Naive thymus-derived CD8-positive, alpha-beta T cell (primary cell): ENCODE measurements at regions not wholly inside any gene's neighbourhood (a gene's known extent, or its start where the extent isn't known, plus 50 kb on each side); places are given as distances from the start of the nearest gene placed in this dataset.
"Not testable (repeated sequence)": the region's sequence is repeated elsewhere in the genome, so short reads cannot be mapped to it uniquely, and the experiment has no call there.

Experiments used
- ATAC-seq, 2 donors: fragments of 150-1000 bp; cut with Tn5 transposase in 1 of 2; sonication (Bioruptor Pico), chemical (Tn5 transposase) in 1 of 2; 1 replicate in 1 of 2; 2 replicates in 1 of 2; pipeline ENCODE4 v1.10.0; 2021; ENCODE audit warnings: mild to moderate bottlenecking in 2 of 2, moderate library complexity in 2 of 2
- POLR2A ChIA-PET: fragments of 350-600 bp; sonication (Branson Sonifier 250); formaldehyde crosslinking; loops from one replicate; lab custom pipeline; 2021; ENCODE audit warnings: antibody characterized with exemption; lab: Charles Lee
- DNase-seq, 10 donors: peaks; one replicate each; pipeline versions ENCODE4 v3.0.0 to v3.0.0-alpha.2; 2020 to 2022
- H3K27ac Mint-ChIP-seq, 10 donors: one replicate each; pipeline ENCODE4 v1.8.0; 2020 to 2022; ENCODE audit warnings: mild to moderate bottlenecking in 10 of 10, mixed read lengths in 10 of 10, moderate library complexity in 4 of 10, inconsistent platforms in 1 of 10
- H3K27me3 Mint-ChIP-seq, 5 donors: one replicate each; pipeline ENCODE4 v1.8.0; 2021 to 2022; ENCODE audit warnings: mixed read lengths in 5 of 5
- H3K36me3 Mint-ChIP-seq, 3 donors: one replicate each; pipeline ENCODE4 v1.8.0; 2020 to 2022; ENCODE audit warnings: mixed read lengths in 3 of 3, mild to moderate bottlenecking in 2 of 3, inconsistent platforms in 1 of 3
- H3K4me1 Mint-ChIP-seq, 4 donors: one replicate each; pipeline ENCODE4 v1.8.0; 2021 to 2022; ENCODE audit warnings: mixed read lengths in 4 of 4
- H3K4me3 Mint-ChIP-seq, 10 donors: one replicate each; pipeline ENCODE4 v1.8.0; 2020 to 2022; ENCODE audit warnings: mild to moderate bottlenecking in 10 of 10, mixed read lengths in 10 of 10, moderate library complexity in 6 of 10, inconsistent platforms in 1 of 10
- H3K9me3 Mint-ChIP-seq, 9 donors: one replicate each; pipeline ENCODE4 v1.8.0; 2020 to 2022; ENCODE audit warnings: mixed read lengths in 9 of 9, mild to moderate bottlenecking in 3 of 9, inconsistent platforms in 1 of 9, moderate library complexity in 1 of 9

DNA sequence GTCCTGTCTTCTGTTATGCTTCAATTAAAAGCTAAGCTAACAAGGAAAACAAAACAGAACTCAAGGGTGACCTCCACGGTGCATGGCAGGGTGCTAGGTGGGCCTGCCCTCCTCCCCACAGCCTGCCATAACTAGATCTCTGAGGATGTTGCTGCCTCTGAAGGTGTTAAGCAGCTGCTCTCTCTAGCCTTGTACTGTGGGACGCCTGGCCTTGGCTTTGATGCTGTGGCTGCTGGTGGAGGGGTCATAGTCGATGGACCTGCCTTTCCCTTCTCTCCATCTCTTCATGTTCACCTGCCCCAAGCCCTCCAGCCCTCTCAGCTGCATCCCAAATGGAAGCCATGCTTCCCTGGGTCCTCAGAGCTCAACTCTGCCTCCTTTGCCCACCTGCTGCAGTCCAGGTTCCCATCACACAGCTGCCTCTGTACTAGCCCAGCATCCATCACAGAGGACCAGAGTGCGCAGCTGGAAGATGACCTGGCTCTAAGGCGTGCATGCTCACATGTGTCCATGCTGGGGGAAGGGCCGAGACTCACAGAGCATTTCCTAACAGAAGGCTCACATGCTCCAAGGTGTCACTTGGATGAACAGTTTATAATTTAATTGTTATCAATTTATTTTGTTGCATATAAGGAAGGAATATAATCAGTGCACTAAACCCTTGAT is 180.3 kb upstream of the E2F8 start:
- ATAC-seq (no peak), DNase-seq (no peak)
- Mint-ChIP-seq H3K36me3 (no peaks in the 10 kb centered on the region), H3K4me3 (no peak overlapping the region), H3K4me1 (no peaks in the 10 kb centered on the region), H3K27me3 (peaks cover 2 to 29% (median 11%) of the 10 kb centered on the region in 5 donors), H3K9me3 (peaks cover 0 to 19% (median 3%) of the 10 kb centered on the region in 9 donors), H3K27ac (no peak overlapping the region)
- POLR2A ChIA-PET, result no interaction called here

DNA sequence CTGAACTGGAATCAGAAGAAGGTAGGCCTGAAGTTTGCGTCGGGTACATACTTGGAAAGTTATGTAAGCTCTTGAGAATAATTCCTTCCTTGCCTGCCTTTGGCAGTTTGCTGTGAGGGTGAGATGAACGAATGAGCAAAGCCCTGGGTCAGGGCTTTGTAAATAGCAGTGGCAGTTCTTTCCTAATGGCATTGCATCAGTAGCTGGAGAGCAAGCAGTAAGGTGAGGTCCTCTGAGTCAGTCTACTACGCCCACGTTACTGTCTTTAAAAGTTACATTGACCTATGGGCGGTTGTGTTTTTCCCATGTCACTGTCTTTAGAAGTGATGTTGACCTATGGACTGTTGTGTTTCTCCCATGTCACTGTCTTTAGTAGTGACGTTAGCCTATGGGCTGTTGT is 179.1 kb upstream of the E2F8 start:
- Mint-ChIP-seq H3K36me3 (no peaks in the 10 kb centered on the region), H3K27ac (no peak overlapping the region), H3K4me3 (no peak overlapping the region), H3K27me3 (peaks cover 0 to 17% (median 8%) of the 10 kb centered on the region in 5 donors), H3K9me3 (peaks cover 0 to 19% (median 3%) of the 10 kb centered on the region in 9 donors), H3K4me1 (no peaks in the 10 kb centered on the region)
- POLR2A ChIA-PET, result no interaction called here
- no peak for ATAC-seq
- DNase-seq, result no peak

DNA sequence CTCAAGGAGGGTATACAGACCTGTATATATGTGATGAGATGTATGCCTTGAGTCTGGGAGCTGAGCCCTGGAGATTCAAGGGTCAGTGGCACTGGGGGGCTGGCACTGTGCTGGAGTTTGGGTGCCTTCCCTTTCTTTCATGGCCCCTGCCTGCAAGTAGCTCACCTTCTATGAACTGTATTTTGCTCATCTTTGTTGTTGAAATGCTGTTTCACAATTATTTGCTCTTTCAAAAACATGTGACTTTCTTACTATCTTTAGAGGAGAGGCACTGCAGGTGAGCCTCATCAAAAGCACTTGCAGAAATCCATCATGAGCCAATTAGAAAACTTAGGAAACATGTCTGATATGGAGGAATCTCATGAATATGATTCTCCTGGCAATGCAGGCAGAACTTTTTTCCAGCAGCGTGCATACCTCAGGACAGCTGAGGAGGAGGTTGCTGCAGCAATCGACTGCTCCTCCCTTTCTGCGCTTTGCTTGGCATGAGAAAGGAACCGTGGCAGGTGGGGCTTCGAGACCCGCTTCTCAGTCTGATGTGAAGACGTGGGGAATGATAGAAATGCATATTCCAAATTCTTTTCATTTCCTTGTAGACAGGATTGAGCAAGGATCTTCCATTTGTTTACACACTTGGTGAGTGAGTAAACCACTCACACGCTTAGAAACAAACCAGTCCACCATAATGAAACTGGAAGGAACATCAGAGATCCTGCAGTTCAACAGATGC is 178.4 kb upstream of the E2F8 start:
- ATAC-seq (no peak), DNase-seq (no peak)
- POLR2A ChIA-PET, result no interaction called here
- H3K36me3 Mint-ChIP-seq, result no peaks in the 10 kb centered on the region
- H3K4me3 Mint-ChIP-seq, result no peak overlapping the region
- no peaks in the 10 kb centered on the region for H3K4me1 Mint-ChIP-seq
- peaks cover 0 to 18% (median 7%) of the 10 kb centered on the region in 5 donors for H3K27me3 Mint-ChIP-seq
- peaks cover 0 to 19% (median 3%) of the 10 kb centered on the region in 9 donors for H3K9me3 Mint-ChIP-seq
- no peak overlapping the region for H3K27ac Mint-ChIP-seq

- Mint-ChIP-seq H3K36me3 (no peaks in the 10 kb centered on the region), H3K4me1 (no peaks in the 10 kb centered on the region), H3K9me3 (peaks cover 0 to 19% (median 3%) of the 10 kb centered on the region in 9 donors), H3K27ac (no peak overlapping the region), H3K4me3 (no peak overlapping the region), H3K27me3 (peaks cover 0 to 24% (median 2%) of the 10 kb centered on the region in 5 donors)
- DNase-seq (no peak), ATAC-seq (no peak)
- POLR2A ChIA-PET, result no interaction called here
Measured at GRCh38 chr11:19418221-19418620, 177.5 kb upstream of the E2F8 start.

DNA sequence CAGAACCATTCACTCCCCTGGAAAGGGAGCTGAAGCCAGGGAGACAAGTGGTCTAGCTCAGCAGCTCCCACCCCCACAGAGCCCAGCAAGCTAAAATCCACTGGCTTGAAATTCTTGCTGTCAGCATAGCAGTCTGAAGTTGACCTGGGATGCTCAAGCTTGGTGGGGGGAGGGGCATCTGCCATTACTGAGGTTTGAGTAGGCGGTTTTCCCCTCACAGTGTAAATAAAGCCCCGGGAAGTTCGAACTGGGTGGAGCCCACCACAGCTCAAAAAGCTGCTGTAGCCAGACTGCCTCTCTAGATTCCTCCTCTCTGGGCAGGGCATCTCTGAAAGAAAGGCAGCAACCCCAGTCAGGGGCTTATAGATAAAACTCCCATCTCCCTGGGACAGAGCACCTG is 171.3 kb upstream of the E2F8 start:
- H3K27ac Mint-ChIP-seq, ATAC-seq, H3K36me3 Mint-ChIP-seq, H3K4me3 Mint-ChIP-seq, DNase-seq, H3K9me3 Mint-ChIP-seq, POLR2A ChIA-PET, H3K4me1 Mint-ChIP-seq: not testable (repeated sequence)
- peaks cover 8 to 31% (median 18%) of the 10 kb centered on the region in 5 donors for H3K27me3 Mint-ChIP-seq

DNA sequence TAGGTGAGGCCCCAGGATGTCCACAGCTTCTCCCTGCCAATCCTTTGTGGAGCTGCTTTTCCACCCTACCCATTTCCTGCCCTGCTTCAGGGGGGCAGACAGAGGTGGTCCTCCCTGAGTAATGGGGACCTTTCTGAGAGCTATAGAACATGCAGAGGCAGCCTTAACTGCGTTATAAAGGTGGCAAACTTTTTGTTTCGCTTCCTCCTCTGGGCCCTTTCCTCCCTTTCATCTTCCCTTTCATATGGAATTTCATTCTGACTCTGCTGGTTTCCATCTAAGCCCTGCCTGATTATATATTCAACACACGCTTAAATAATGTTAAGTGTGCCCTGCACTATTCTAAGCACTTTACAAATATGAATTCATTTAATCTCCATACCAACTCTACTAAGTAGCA is 169.3 kb upstream of the E2F8 start:
- DNase-seq, result no peak
- no peak overlapping the region for H3K4me3 Mint-ChIP-seq
- POLR2A ChIA-PET, result no interaction called here
- H3K27me3 Mint-ChIP-seq, result peaks cover 8 to 44% (median 28%) of the 10 kb centered on the region in 5 donors
- no peak for ATAC-seq
- H3K9me3 Mint-ChIP-seq, result peaks cover 0 to 6% (median 0%) of the 10 kb centered on the region in 9 donors
- H3K36me3 Mint-ChIP-seq, result no peaks in the 10 kb centered on the region
- no peak overlapping the region for H3K27ac Mint-ChIP-seq
- no peaks in the 10 kb centered on the region for H3K4me1 Mint-ChIP-seq

DNA sequence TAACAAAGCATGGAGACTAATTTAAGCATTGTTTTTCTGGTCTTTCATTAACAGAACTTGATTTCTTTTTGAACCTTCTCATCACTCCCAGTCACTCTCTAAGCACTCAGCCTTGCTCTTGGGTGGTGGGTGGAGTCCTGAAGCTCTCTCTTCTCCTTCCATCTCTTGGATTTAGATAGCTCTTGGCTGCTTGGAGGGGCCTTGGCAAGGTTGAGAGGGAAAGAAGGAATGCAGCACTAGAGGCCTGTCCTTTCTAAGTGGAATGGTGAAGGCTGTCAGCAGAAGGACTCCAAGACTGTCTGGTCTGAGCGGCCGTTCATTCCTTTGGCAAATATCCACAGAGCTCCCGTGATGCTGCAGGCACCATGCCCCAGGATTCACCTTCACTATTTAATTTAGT is 168.6 kb upstream of the E2F8 start:
- POLR2A ChIA-PET, result no interaction called here
- Mint-ChIP-seq H3K27me3 (peaks cover 6 to 37% (median 28%) of the 10 kb centered on the region in 5 donors), H3K4me3 (no peak overlapping the region), H3K36me3 (no peaks in the 10 kb centered on the region), H3K27ac (no peak overlapping the region), H3K9me3 (peaks cover 0 to 2% (median 0%) of the 10 kb centered on the region in 9 donors), H3K4me1 (no peaks in the 10 kb centered on the region)
- ATAC-seq, result no peak
- DNase-seq, result no peak

DNA sequence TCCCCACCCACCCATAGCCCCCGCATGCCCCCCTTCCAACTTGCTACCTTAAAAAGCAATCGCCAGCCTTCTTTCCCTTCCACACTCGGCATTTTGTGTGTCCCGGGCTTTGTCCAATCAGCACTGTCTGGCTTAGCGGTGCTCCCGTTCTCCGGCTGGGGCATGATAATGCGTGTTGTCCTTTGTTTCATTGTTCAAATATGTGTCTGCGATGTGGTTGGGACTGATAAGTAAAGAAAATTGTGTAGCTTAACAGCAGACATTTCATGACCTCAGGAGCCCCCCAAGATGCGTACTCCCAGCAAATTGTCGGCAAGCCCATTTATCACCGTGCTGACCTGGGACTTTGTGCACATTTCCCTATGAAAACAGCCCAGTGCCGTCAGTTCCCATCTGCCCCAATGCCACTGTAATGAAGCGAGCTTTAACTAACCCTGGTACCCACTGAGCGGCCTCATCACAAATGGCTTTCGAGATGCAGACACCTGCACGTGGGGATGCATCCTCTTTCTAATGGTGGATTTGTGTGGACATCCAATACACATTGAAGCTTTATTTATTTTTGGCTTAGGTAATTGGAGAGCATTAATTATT is 167.0 kb upstream of the E2F8 start:
- Mint-ChIP-seq H3K9me3 (peaks cover 0 to 2% (median 0%) of the 10 kb centered on the region in 9 donors), H3K27me3 (peaks cover 9 to 41% (median 31%) of the 10 kb centered on the region in 5 donors), H3K4me1 (no peaks in the 10 kb centered on the region), H3K27ac (no peak overlapping the region), H3K36me3 (no peaks in the 10 kb centered on the region), H3K4me3 (no peak overlapping the region)
- POLR2A ChIA-PET, result no interaction called here
- ATAC-seq (no peak), DNase-seq (no peak)

DNA sequence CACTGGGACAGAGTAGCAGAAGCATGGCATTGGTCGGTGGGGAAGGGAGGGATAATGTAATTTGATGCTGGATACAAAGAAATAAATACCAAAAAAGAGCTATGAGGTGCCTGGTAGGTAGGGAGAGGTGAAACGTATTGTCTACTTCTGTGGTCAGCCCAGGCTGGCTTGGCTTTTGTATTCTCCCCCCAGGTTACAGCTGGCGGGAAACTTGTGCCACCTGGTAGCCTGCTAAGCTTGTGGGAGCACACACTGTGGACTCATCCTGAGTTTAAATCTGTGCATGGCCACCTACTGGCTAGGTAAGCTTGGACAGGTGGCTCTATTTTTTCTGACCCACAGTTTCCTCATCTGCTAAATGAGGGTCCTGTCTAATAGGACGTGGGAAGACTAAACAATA is 165.2 kb upstream of the E2F8 start:
- no peak overlapping the region for H3K4me3 Mint-ChIP-seq
- no peak overlapping the region for H3K27ac Mint-ChIP-seq
- no peaks in the 10 kb centered on the region for H3K4me1 Mint-ChIP-seq
- POLR2A ChIA-PET, result no interaction called here
- H3K36me3 Mint-ChIP-seq, result no peaks in the 10 kb centered on the region
- peaks cover 0 to 2% (median 0%) of the 10 kb centered on the region in 9 donors for H3K9me3 Mint-ChIP-seq
- DNase-seq (no peak), ATAC-seq (no peak)
- peaks cover 5 to 35% (median 18%) of the 10 kb centered on the region in 5 donors for H3K27me3 Mint-ChIP-seq

GRCh38 chr11:19404787-19405186 is 164.0 kb upstream of the E2F8 start:
- Mint-ChIP-seq H3K27me3 (peaks cover 3 to 28% (median 9%) of the 10 kb centered on the region in 5 donors), H3K27ac (no peak overlapping the region), H3K4me3 (no peak overlapping the region), H3K4me1 (no peaks in the 10 kb centered on the region), H3K9me3 (peaks cover 0 to 2% (median 0%) of the 10 kb centered on the region in 9 donors), H3K36me3 (no peaks in the 10 kb centered on the region)
- POLR2A ChIA-PET, result no interaction called here
- ATAC-seq (no peak), DNase-seq (no peak)

DNA sequence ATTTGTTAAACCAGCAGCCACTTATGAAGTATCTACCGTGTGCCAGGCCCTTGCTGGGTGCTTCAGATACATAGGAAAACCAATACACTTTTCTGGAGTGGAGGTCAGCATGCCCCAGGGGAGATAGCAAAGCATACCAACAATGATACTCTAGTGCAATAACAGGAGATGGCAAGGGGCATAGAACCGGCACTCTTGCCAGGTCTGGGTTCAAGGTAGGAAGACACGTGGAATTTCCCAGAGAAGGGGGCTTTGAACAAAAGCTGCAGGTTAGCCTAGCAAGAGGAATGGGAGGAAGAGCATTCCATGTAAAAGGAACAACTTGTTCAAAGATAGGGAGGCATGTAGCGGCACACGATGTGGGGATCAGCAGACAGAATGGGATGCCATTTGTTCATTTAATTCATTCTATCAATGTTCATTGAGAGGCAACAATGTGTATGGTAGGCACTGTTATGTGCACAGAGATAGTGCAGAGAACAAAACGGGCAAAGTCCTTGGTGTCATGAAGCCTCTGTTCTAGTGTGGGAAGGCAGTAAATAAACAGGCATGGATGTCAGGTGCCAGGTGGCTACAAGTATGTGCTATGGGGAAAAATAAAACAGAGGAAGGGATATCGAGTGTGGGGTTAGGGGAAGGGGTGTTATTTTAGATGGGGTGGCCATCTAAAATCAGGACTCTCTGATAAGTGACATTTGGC is 162.6 kb upstream of the E2F8 start:
- H3K27ac Mint-ChIP-seq, result no peak overlapping the region
- H3K9me3 Mint-ChIP-seq, result peaks cover 0 to 2% (median 0%) of the 10 kb centered on the region in 9 donors
- no peaks in the 10 kb centered on the region for H3K4me1 Mint-ChIP-seq
- no peak for DNase-seq
- H3K27me3 Mint-ChIP-seq, result peaks cover 3 to 28% (median 8%) of the 10 kb centered on the region in 5 donors
- POLR2A ChIA-PET, result no interaction called here
- H3K36me3 Mint-ChIP-seq, result no peaks in the 10 kb centered on the region
- H3K4me3 Mint-ChIP-seq, result no peak overlapping the region
- ATAC-seq, result no peak

GRCh38 chr11:19400296-19400695 is 159.6 kb upstream of the E2F8 start:
- peaks cover 3 to 22% (median 5%) of the 10 kb centered on the region in 5 donors for H3K27me3 Mint-ChIP-seq

More at GRCh38 chr11:19400296-19400695, 159.6 kb upstream of the E2F8 start:
- Mint-ChIP-seq H3K4me1 (no peaks in the 10 kb centered on the region), H3K9me3 (no peaks in the 10 kb centered on the region), H3K27ac (no peak overlapping the region), H3K36me3 (no peaks in the 10 kb centered on the region), H3K4me3 (no peak overlapping the region)
- POLR2A ChIA-PET, result interaction anchor here (0.6 kb wide), 1 partner anchor 132 kb away, joined by 3 read pairs; no protein-coding TSS in a partner anchor
- DNase-seq, result no peak
- ATAC-seq, result no peak
